GM19438 (cell line): ENCODE measurements at regions not wholly inside any gene's neighbourhood (a gene's known extent, or its start where the extent isn't known, plus 50 kb on each side); places are given as distances from the start of the nearest gene placed in this dataset.
"Not testable (repeated sequence)": the region's sequence is repeated elsewhere in the genome, so short reads cannot be mapped to it uniquely, and the experiment has no call there.

Experiments used
- ATAC-seq: cut with Tn5 transposase; IDR thresholded peaks from one replicate; pipeline ENCODE4 v1.9.1; 2021; ENCODE audit warnings: low read depth; ENCODE audit not compliant: unreplicated experiment

- no peak for ATAC-seq
These were observed 94.0 kb upstream of the ABCA1 start for GRCh38 chr9:105021917-105022316.

- not testable (repeated sequence) for ATAC-seq
These were observed 94.6 kb upstream of the ABCA1 start for GRCh38 chr9:105022545-105022944.

GRCh38 chr9:105023788-105024187, 95.8 kb upstream of the ABCA1 start:
- ATAC-seq = no peak

GRCh38 chr9:105024529-105024928, 96.6 kb upstream of the ABCA1 start:
- no peak for ATAC-seq

- ATAC-seq = no peak
These were observed 98.5 kb upstream of the ABCA1 start for GRCh38 chr9:105026451-105026850.

GRCh38 chr9:105027084-105027483, 99.1 kb upstream of the ABCA1 start:
- no peak for ATAC-seq

GRCh38 chr9:105030285-105030684, 102.3 kb upstream of the ABCA1 start:
- ATAC-seq = no peak

- no peak for ATAC-seq
These were observed 109.2 kb upstream of the ABCA1 start for GRCh38 chr9:105037139-105037538.

- ATAC-seq = no peak
These were observed 110.1 kb upstream of the ABCA1 start for GRCh38 chr9:105038051-105038450.

- ATAC-seq = no peak
These were observed 111.3 kb upstream of the ABCA1 start for GRCh38 chr9:105039175-105039799.

- no peak for ATAC-seq
These were observed 115.5 kb upstream of the ABCA1 start for GRCh38 chr9:105043370-105043936.

GRCh38 chr9:105044518-105044917, 116.6 kb upstream of the ABCA1 start:
- no peak for ATAC-seq

- no peak for ATAC-seq
These were observed 119.2 kb upstream of the ABCA1 start for GRCh38 chr9:105046907-105047741.

GRCh38 chr9:105047742-105048041, 119.7 kb upstream of the ABCA1 start:
- no peak for ATAC-seq

- no peak for ATAC-seq
These were observed 120.4 kb upstream of the ABCA1 start for GRCh38 chr9:105048331-105048730.

GRCh38 chr9:105050296-105050695, 122.3 kb upstream of the ABCA1 start:
- ATAC-seq = no peak

GRCh38 chr9:105051897-105052296, 123.9 kb upstream of the ABCA1 start:
- ATAC-seq = no peak

- ATAC-seq = no peak
These were observed 124.4 kb upstream of the ABCA1 start for GRCh38 chr9:105052346-105052745.

- ATAC-seq = no peak
These were observed 125.3 kb upstream of the ABCA1 start for GRCh38 chr9:105053209-105053652.

- no peak for ATAC-seq
These were observed 126.5 kb upstream of the ABCA1 start for GRCh38 chr9:105054491-105054890.

- no peak for ATAC-seq
These were observed 128.0 kb upstream of the ABCA1 start for GRCh38 chr9:105055917-105056316.

- ATAC-seq = no peak
These were observed 129.6 kb upstream of the ABCA1 start for GRCh38 chr9:105057551-105057950.
